ENCODE measurements at regions not wholly inside any gene's neighbourhood (a gene's known extent, or its start where the extent isn't known, plus 50 kb on each side); places are given as distances from the start of the nearest gene placed in this dataset.
"Not testable (repeated sequence)": the region's sequence is repeated elsewhere in the genome, so short reads cannot be mapped to it uniquely, and the experiment has no call there.

- no peak overlapping the region for H3K4me3 ChIP-seq (ENCODE audit: low read length)
- DNase-seq (ENCODE audit: low read depth) = no peak
- TF ChIP-seq CTCF (IDR thresholded peaks at IDR 0.05; ENCODE audit: insufficient read depth, low read depth, low read length, missing control alignments) = no peak
Measured at GRCh38 chr13:68708336-68708908, 1399.2 kb upstream of the ATXN8OS start.

- H3K4me3 ChIP-seq (ENCODE audit: low read length); DNase-seq (ENCODE audit: low read depth): not testable (repeated sequence)
Measured at GRCh38 chr13:68706044-68706443, 1401.6 kb upstream of the ATXN8OS start.

GRCh38 chr13:68697551-68697950 is 1410.1 kb upstream of the ATXN8OS start:
- H3K4me3 ChIP-seq (ENCODE audit: low read length) = no peak overlapping the region
- peak; percentile 5 for DNase-seq (ENCODE audit: low read depth)
- no peak for TF ChIP-seq CTCF (IDR thresholded peaks at IDR 0.05; ENCODE audit: insufficient read depth, low read depth, low read length, missing control alignments)

- no peak overlapping the region for H3K4me3 ChIP-seq (ENCODE audit: low read length)
- no peak for TF ChIP-seq CTCF (IDR thresholded peaks at IDR 0.05; ENCODE audit: insufficient read depth, low read depth, low read length, missing control alignments)
- DNase-seq (ENCODE audit: low read depth) = no peak
Measured at GRCh38 chr13:68696907-68697306, 1410.7 kb upstream of the ATXN8OS start.

GRCh38 chr13:68692049-68692448 is 1415.6 kb upstream of the ATXN8OS start:
- no peak for DNase-seq (ENCODE audit: low read depth)
- no peak overlapping the region for H3K4me3 ChIP-seq (ENCODE audit: low read length)
- TF ChIP-seq CTCF (IDR thresholded peaks at IDR 0.05; ENCODE audit: insufficient read depth, low read depth, low read length, missing control alignments) = no peak

- TF ChIP-seq CTCF (IDR thresholded peaks at IDR 0.05; ENCODE audit: insufficient read depth, low read depth, low read length, missing control alignments) = no peak
- DNase-seq (ENCODE audit: low read depth) = no peak
Measured at GRCh38 chr13:68690567-68690966, 1417.1 kb upstream of the ATXN8OS start.

GRCh38 chr13:68676513-68677115 is 1431.0 kb upstream of the ATXN8OS start:
- no peak for DNase-seq (ENCODE audit: low read depth)
- no peak for TF ChIP-seq CTCF (IDR thresholded peaks at IDR 0.05; ENCODE audit: insufficient read depth, low read depth, low read length, missing control alignments)
- no peak overlapping the region for H3K4me3 ChIP-seq (ENCODE audit: low read length)

More at GRCh38 chr13:68690567-68690966, 1417.1 kb upstream of the ATXN8OS start:
- H3K4me3 ChIP-seq (ENCODE audit: low read length) = no peak overlapping the region

Measured in epithelial cell of esophagus (primary cell).